Endothelial cell of umbilical vein (primary cell): ENCODE measurements at regions not wholly inside any gene's neighbourhood (a gene's known extent, or its start where the extent isn't known, plus 50 kb on each side); places are given as distances from the start of the nearest gene placed in this dataset.
"Not testable (repeated sequence)": the region's sequence is repeated elsewhere in the genome, so short reads cannot be mapped to it uniquely, and the experiment has no call there.

Experiments
- BruUV-seq: library from RNA; stranded (reverse); fragments of 400-500 nt; replicated peaks from 2 replicates; lab custom pipeline; 2021; lab: Mats Ljungman, UMichigan
- CTCF ChIA-PET: fragments of 300-600, 350-600 bp; sonication (Branson Sonifier 250); formaldehyde crosslinking; loops from one replicate; lab custom pipeline; 2021; ENCODE audit warnings: antibody characterized with exemption, inconsistent platforms; lab: Charles Lee
- POLR2A ChIA-PET: fragments of 300-600, 350-600 bp; sonication (Branson Sonifier 250); formaldehyde crosslinking; loops from one replicate; lab custom pipeline; 2021; ENCODE audit warnings: antibody characterized with exemption, inconsistent platforms; lab: Charles Lee
- DNase-seq: peaks from one replicate; pipeline ENCODE4 v3.0.0-alpha.2; 2011; ENCODE audit warnings: low read depth, low spot score
- FAIRE-seq: peaks from 2 replicates; lab custom pipeline; 2011; peaks lifted over from hg19 to GRCh38; lab: Jason Lieb, UNC
- H2AFZ ChIP-seq: 2 replicates; pipeline ENCODE4 v1.6.0; 2012; ENCODE audit warnings: low read depth, low read length, control low read depth, inconsistent platforms
- H3K27ac ChIP-seq: 2 replicates; pipeline ENCODE4 v1.5.1; 2011; ENCODE audit warnings: low read depth, mild to moderate bottlenecking, control low read depth, low read length, moderate library complexity; ENCODE audit not compliant: insufficient read depth
- H3K27me3 ChIP-seq, 2 experiments: 2 replicates each; pipeline versions ENCODE4 v1.6.0 to v1.6.1; 2011; ENCODE audit warnings: low read length in 2 of 2, mixed read lengths in 1 of 2; ENCODE audit not compliant: control insufficient read depth in 2 of 2, insufficient read depth in 2 of 2
- H3K36me3 ChIP-seq, 2 experiments: 2 replicates in 1 of 2; 3 replicates in 1 of 2; pipeline ENCODE4 v1.5.1; 2011; ENCODE audit warnings: low read length in 2 of 2, mild to moderate bottlenecking in 1 of 2, moderate library complexity in 1 of 2; ENCODE audit not compliant: control insufficient read depth in 2 of 2, insufficient read depth in 2 of 2; ENCODE audit errors: extremely low read depth in 1 of 2
- H3K4me1 ChIP-seq: 3 replicates; pipeline ENCODE4 v1.5.1; 2011; ENCODE audit warnings: mild to moderate bottlenecking, low read length; ENCODE audit not compliant: control insufficient read depth, insufficient read depth; ENCODE audit errors: extremely low read depth
- H3K4me2 ChIP-seq: 2 replicates; pipeline ENCODE4 v1.6.1; 2011; ENCODE audit warnings: low read length, control low read depth, mixed read lengths; ENCODE audit not compliant: insufficient read depth
- H3K4me3 ChIP-seq, 3 experiments: fragments of 200-600 bp in 1 of 3; sonication (generic), shearing (Covaris generic) in 1 of 3; replicated peaks in 1 of 3; 2 replicates each; pipeline ENCODE4 v1.5.1; 2011 to 2016; ENCODE audit warnings: control low read depth in 3 of 3, low read length in 3 of 3, mild to moderate bottlenecking in 2 of 3, inconsistent platforms in 1 of 3, low read depth in 1 of 3, moderate library complexity in 1 of 3; ENCODE audit not compliant: insufficient read depth in 1 of 3
- H3K79me2 ChIP-seq: 2 replicates; pipeline ENCODE4 v1.6.0; 2012; ENCODE audit warnings: low read length, inconsistent platforms; ENCODE audit not compliant: control insufficient read depth, insufficient read depth
- H3K9ac ChIP-seq: replicated peaks from 2 replicates; pipeline ENCODE3; 2011; ENCODE audit warnings: low read length, control low read depth; ENCODE audit not compliant: insufficient read depth; ENCODE audit errors: extremely low read depth
- H3K9me1 ChIP-seq: replicated peaks from 3 replicates; pipeline ENCODE4 v1.6.0; 2011; ENCODE audit warnings: mild to moderate bottlenecking, low read length; ENCODE audit not compliant: control insufficient read depth, insufficient read depth; ENCODE audit errors: extremely low read depth
- H3K9me3 ChIP-seq: replicated peaks from 2 replicates; pipeline ENCODE4 v1.5.1; 2012; ENCODE audit warnings: low read length, inconsistent platforms; ENCODE audit not compliant: control insufficient read depth, insufficient read depth
- H4K20me1 ChIP-seq: replicated peaks from 2 replicates; pipeline ENCODE3; 2011; ENCODE audit warnings: mild to moderate bottlenecking, low read length; ENCODE audit not compliant: control insufficient read depth, insufficient read depth; ENCODE audit errors: extremely low read depth
- EZH2 ChIP-seq: IDR thresholded peaks from 2 replicates; pipeline ENCODE4 v1.6.1; 2012; ENCODE audit warnings: borderline replicate concordance, low read depth, mild to moderate bottlenecking, moderate library complexity, low read length, inconsistent platforms; ENCODE audit not compliant: severe bottlenecking
- FOS ChIP-seq: IDR thresholded peaks from 2 replicates; pipeline ENCODE4 v1.6.1; 2011; ENCODE audit warnings: mild to moderate bottlenecking, low read length, moderate library complexity, borderline replicate concordance; ENCODE audit not compliant: insufficient read depth
- GATA2 ChIP-seq: IDR thresholded peaks from 2 replicates; pipeline ENCODE4 v1.7.0; 2011; ENCODE audit warnings: low read depth, mild to moderate bottlenecking, moderate library complexity, mixed read lengths, low read length; ENCODE audit not compliant: insufficient read length, insufficient read depth
- dilution Hi-C: fragments of 300-500 bp; cut with MboI; formaldehyde crosslinking; loops from one replicate; pipeline ENCODE4 v1.15.0; 2019; ENCODE audit warnings: low sequenced_read_pairs; ENCODE audit not compliant: extremely low pct_ligation_motif_present
- intact Hi-C: fragments of 100-400 bp; cut with micrococcal nuclease; formaldehyde crosslinking; loops from one replicate; pipeline ENCODE4 v1.10.0; 2022

DNA sequence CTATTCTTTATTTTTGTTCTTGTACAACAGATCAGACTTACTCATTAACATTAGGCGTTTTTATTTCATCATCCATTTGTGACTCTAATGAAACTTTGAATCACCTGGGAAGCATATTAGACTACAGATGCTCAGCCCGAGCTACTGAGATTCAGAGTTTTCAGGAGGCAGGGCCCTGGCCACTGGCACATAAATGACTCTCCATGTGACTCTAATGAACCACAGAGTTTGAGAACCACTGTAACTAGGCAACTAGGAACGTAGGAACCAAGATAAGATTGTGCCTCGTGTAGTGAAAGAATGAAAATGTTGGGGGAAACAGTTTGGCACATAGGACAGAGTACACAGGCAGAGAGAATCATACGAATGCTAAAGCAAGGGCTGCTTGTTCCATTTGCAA lies 405.9 kb upstream of the BTBD3 start:
- no peaks in the 10 kb centered on the region for H4K20me1 ChIP-seq
- intact Hi-C loops (no loop called here), dilution Hi-C loops (no loop called here)
- H3K9ac ChIP-seq: no peak overlapping the region
- no peak overlapping the region for H3K4me2 ChIP-seq
- H2AFZ ChIP-seq: no peak overlapping the region
- TF ChIP-seq EZH2 (no peak), GATA2 (no peak), FOS (no peak)
- H3K9me1 ChIP-seq: no peaks in the 10 kb centered on the region
- H3K36me3 ChIP-seq: no peaks in the 10 kb centered on the region
- CTCF ChIA-PET: no interaction called here
- no peaks in the 10 kb centered on the region for H3K27me3 ChIP-seq
- H3K79me2 ChIP-seq: no peaks in the 10 kb centered on the region
- H3K4me3 ChIP-seq: no peak overlapping the region
- H3K27ac ChIP-seq: no peak overlapping the region
- no peaks in the 10 kb centered on the region for H3K9me3 ChIP-seq
- no peak for FAIRE-seq
- no TSS peak for BruUV-seq
- POLR2A ChIA-PET: no interaction called here
- no peak for DNase-seq
- no peaks in the 10 kb centered on the region for H3K4me1 ChIP-seq

DNA sequence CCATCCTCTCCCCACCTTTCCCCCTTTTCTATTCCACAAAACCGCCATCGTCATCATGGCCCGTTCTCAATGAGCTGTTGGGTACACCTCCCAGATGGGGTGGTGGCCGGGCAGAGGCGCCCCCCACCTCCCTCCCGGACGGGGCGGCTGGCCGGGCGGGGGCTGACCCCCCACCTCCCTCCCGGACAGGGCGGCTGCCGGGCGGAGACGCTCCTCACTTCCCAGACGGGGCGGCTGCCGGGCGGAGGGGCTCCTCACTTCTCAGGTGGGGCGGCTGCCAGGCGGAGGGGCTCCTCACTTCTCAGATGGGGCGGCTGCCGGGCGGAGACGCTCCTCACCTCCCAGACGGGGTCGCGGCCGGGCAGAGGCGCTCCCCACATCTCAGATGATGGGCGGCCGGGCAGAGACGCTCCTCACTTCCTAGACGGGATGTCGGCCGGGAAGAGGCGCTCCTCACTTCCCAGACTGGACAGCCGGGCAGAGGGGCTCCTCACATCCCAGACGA lies 404.4 kb upstream of the BTBD3 start:
- H3K79me2 ChIP-seq, H3K9me3 ChIP-seq, dilution Hi-C loops, H4K20me1 ChIP-seq, BruUV-seq, H3K27ac ChIP-seq, H3K4me2 ChIP-seq, H3K9ac ChIP-seq, H3K27me3 ChIP-seq, CTCF ChIA-PET, H3K36me3 ChIP-seq, POLR2A ChIA-PET, H2AFZ ChIP-seq, H3K9me1 ChIP-seq, intact Hi-C loops, DNase-seq, H3K4me1 ChIP-seq, FAIRE-seq, H3K4me3 ChIP-seq: not testable (repeated sequence)
